NCI-H1105 treated with DMSO at 0.1 percent for 48 hours (cell line): ENCODE measurements at regions not wholly inside any gene's neighbourhood (a gene's known extent, or its start where the extent isn't known, plus 50 kb on each side); places are given as distances from the start of the nearest gene placed in this dataset.

Experiments
- DNase-seq: peaks from one replicate; lab custom pipeline; 2025; lab: John Stamatoyannopoulos, UW

- DNase-seq = no peak
Observed at GRCh38 chr10:1947464-1948003, 210.2 kb upstream of the ADARB2 start.

GRCh38 chr10:1944487-1944886 lies 207.2 kb upstream of the ADARB2 start:
- no peak for DNase-seq

GRCh38 chr10:1942478-1942877 lies 205.2 kb upstream of the ADARB2 start:
- DNase-seq = no peak

GRCh38 chr10:1939016-1939415 lies 201.7 kb upstream of the ADARB2 start:
- DNase-seq = no peak

GRCh38 chr10:1938317-1938716 lies 201.0 kb upstream of the ADARB2 start:
- no peak for DNase-seq

- DNase-seq = no peak
Observed at GRCh38 chr10:1935912-1936311, 198.6 kb upstream of the ADARB2 start.

- no peak for DNase-seq
Observed at GRCh38 chr10:1933215-1933614, 195.9 kb upstream of the ADARB2 start.

GRCh38 chr10:1932692-1933094 lies 195.4 kb upstream of the ADARB2 start:
- DNase-seq = no peak

GRCh38 chr10:1928606-1929005 lies 191.3 kb upstream of the ADARB2 start:
- DNase-seq = no peak

GRCh38 chr10:1923998-1924397 lies 186.7 kb upstream of the ADARB2 start:
- DNase-seq = no peak

GRCh38 chr10:1923586-1923985 lies 186.3 kb upstream of the ADARB2 start:
- DNase-seq = no peak

- DNase-seq = no peak
Observed at GRCh38 chr10:1920941-1921340, 183.6 kb upstream of the ADARB2 start.

- DNase-seq = no peak
Observed at GRCh38 chr10:1920127-1920526, 182.8 kb upstream of the ADARB2 start.

- DNase-seq = no peak
Observed at GRCh38 chr10:1911771-1912170, 174.4 kb upstream of the ADARB2 start.

- no peak for DNase-seq
Observed at GRCh38 chr10:1903982-1904381, 166.7 kb upstream of the ADARB2 start.

- DNase-seq = no peak
Observed at GRCh38 chr10:1896153-1896552, 158.8 kb upstream of the ADARB2 start.

GRCh38 chr10:1895691-1896090 lies 158.4 kb upstream of the ADARB2 start:
- DNase-seq = no peak

GRCh38 chr10:1894912-1895311 lies 157.6 kb upstream of the ADARB2 start:
- no peak for DNase-seq

- DNase-seq = no peak
Observed at GRCh38 chr10:1893941-1894340, 156.6 kb upstream of the ADARB2 start.

GRCh38 chr10:1886039-1886438 lies 148.7 kb upstream of the ADARB2 start:
- no peak for DNase-seq

GRCh38 chr10:1882728-1883127 lies 145.4 kb upstream of the ADARB2 start:
- DNase-seq = no peak

GRCh38 chr10:1882180-1882579 lies 144.9 kb upstream of the ADARB2 start:
- DNase-seq = no peak

GRCh38 chr10:1881636-1882035 lies 144.3 kb upstream of the ADARB2 start:
- DNase-seq = no peak

GRCh38 chr10:1874533-1874932 lies 137.2 kb upstream of the ADARB2 start:
- DNase-seq = no peak
